ENCODE measurements at regions not wholly inside any gene's neighbourhood (a gene's known extent, or its start where the extent isn't known, plus 50 kb on each side); places are given as distances from the start of the nearest gene placed in this dataset.

DNA sequence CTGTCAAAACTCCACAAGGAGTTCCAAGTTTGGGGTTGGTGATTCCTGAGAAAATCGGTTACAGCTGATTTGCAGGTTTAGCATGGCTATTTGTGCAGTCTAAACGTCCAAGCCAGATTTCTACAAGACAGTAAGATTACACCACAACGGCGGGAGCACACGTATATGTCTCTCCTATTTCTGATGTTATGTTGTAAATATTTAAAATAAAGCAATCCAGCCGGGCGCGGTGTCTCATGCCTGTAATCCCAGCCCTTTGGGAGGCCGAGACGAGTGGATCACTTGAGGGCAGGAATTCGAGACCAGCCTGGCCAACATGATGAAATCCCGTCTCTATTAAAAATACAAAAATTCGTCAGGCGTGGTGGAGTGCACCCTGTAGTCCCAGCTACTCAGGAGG lies 106.8 kb upstream of the IGF1R start:
- no peak for TF ChIP-seq POLR2A (IDR thresholded peaks at IDR 0.05; ENCODE audit: low read length)
- no peak for TF ChIP-seq HDAC2 (IDR thresholded peaks at IDR 0.05)
- TF ChIP-seq, protein P1, sequence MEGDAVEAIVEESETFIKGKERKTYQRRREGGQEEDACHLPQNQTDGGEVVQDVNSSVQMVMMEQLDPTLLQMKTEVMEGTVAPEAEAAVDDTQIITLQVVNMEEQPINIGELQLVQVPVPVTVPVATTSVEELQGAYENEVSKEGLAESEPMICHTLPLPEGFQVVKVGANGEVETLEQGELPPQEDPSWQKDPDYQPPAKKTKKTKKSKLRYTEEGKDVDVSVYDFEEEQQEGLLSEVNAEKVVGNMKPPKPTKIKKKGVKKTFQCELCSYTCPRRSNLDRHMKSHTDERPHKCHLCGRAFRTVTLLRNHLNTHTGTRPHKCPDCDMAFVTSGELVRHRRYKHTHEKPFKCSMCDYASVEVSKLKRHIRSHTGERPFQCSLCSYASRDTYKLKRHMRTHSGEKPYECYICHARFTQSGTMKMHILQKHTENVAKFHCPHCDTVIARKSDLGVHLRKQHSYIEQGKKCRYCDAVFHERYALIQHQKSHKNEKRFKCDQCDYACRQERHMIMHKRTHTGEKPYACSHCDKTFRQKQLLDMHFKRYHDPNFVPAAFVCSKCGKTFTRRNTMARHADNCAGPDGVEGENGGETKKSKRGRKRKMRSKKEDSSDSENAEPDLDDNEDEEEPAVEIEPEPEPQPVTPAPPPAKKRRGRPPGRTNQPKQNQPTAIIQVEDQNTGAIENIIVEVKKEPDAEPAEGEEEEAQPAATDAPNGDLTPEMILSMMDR (IDR thresholded peaks at IDR 0.05): no peak
- TF ChIP-seq, protein P2, sequence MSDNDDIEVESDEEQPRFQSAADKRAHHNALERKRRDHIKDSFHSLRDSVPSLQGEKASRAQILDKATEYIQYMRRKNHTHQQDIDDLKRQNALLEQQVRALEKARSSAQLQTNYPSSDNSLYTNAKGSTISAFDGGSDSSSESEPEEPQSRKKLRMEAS (IDR thresholded peaks at IDR 0.05): no peak
- TF ChIP-seq, protein P3, sequence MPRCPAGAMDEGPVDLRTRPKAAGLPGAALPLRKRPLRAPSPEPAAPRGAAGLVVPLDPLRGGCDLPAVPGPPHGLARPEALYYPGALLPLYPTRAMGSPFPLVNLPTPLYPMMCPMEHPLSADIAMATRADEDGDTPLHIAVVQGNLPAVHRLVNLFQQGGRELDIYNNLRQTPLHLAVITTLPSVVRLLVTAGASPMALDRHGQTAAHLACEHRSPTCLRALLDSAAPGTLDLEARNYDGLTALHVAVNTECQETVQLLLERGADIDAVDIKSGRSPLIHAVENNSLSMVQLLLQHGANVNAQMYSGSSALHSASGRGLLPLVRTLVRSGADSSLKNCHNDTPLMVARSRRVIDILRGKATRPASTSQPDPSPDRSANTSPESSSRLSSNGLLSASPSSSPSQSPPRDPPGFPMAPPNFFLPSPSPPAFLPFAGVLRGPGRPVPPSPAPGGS (IDR thresholded peaks at IDR 0.05): no peak
- TF ChIP-seq, protein P4, sequence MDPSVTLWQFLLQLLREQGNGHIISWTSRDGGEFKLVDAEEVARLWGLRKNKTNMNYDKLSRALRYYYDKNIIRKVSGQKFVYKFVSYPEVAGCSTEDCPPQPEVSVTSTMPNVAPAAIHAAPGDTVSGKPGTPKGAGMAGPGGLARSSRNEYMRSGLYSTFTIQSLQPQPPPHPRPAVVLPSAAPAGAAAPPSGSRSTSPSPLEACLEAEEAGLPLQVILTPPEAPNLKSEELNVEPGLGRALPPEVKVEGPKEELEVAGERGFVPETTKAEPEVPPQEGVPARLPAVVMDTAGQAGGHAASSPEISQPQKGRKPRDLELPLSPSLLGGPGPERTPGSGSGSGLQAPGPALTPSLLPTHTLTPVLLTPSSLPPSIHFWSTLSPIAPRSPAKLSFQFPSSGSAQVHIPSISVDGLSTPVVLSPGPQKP (IDR thresholded peaks at IDR 0.05; ENCODE audit: low read depth, low read length): no peak
- no peak for TF ChIP-seq SREBF2 (IDR thresholded peaks at IDR 0.05)
- no peak for TF ChIP-seq CEBPB (IDR thresholded peaks at IDR 0.05)

All from A549 (cell line).